SU-DHL-6 (cell line): ENCODE measurements at regions not wholly inside any gene's neighbourhood (a gene's known extent, or its start where the extent isn't known, plus 50 kb on each side); places are given as distances from the start of the nearest gene placed in this dataset.

ENCODE experiments used
- H2AFZ ChIP-seq: fragments of 200-600 bp; sonication (generic); 2 replicates; pipeline ENCODE4 v1.6.1; 2014; ENCODE audit warnings: low read depth, mild to moderate bottlenecking, moderate library complexity, mixed read lengths, antibody characterized with exemption, low read length; ENCODE audit not compliant: severe bottlenecking
- H3F3A ChIP-seq: fragments of 200-600 bp; shearing (Covaris generic); 2 replicates; pipeline ENCODE4 v1.6.0; 2016; ENCODE audit warnings: antibody characterized with exemption, mild to moderate bottlenecking; ENCODE audit not compliant: insufficient read depth
- H3K27ac ChIP-seq: fragments of 200-600 bp; sonication (generic); 2 replicates; pipeline ENCODE4 v1.5.1; 2016; ENCODE audit warnings: low read depth, mild to moderate bottlenecking, low read length, moderate library complexity, mixed read lengths
- H3K27me3 ChIP-seq: fragments of 200-600 bp; sonication (generic), shearing (Covaris generic); 2 replicates; pipeline ENCODE4 v1.6.0; 2014; ENCODE audit warnings: mild to moderate bottlenecking, low read length
- H3K36me3 ChIP-seq: fragments of 200-600 bp; sonication (generic); 2 replicates; pipeline ENCODE4 v1.6.1; 2014; ENCODE audit warnings: mild to moderate bottlenecking, low read length, mixed read lengths
- H3K4me2 ChIP-seq: fragments of 300-600, 200-600 bp; shearing (Covaris generic), sonication (generic); 2 replicates; pipeline ENCODE4 v1.6.0; 2014; ENCODE audit warnings: low read length, low read depth, mild to moderate bottlenecking; ENCODE audit not compliant: poor library complexity, severe bottlenecking
- H3K4me3 ChIP-seq: fragments of 200-600 bp; sonication (generic); 2 replicates; pipeline ENCODE4 v1.5.1; 2014; ENCODE audit warnings: antibody characterized with exemption, low read length, mild to moderate bottlenecking, mixed read lengths; ENCODE audit not compliant: insufficient read depth, poor library complexity, severe bottlenecking
- H3K79me2 ChIP-seq: fragments of 200-600 bp; sonication (generic); 2 replicates; pipeline ENCODE4 v1.6.1; 2014; ENCODE audit warnings: mild to moderate bottlenecking, low read length, moderate library complexity; ENCODE audit not compliant: insufficient read depth
- H3K9ac ChIP-seq: fragments of 200-600 bp; sonication (generic); 2 replicates; pipeline ENCODE4 v1.7.0; 2014; ENCODE audit warnings: mild to moderate bottlenecking, low read length
- H3K9me2 ChIP-seq: fragments of 200-600 bp; sonication (generic); replicated peaks from 2 replicates; pipeline ENCODE4 v1.6.1; 2014; ENCODE audit warnings: low read length; ENCODE audit not compliant: insufficient read depth
- H3K9me3 ChIP-seq: fragments of 200-600 bp; sonication (generic); 2 replicates; pipeline ENCODE4 v1.6.1; 2014; ENCODE audit warnings: low read length, mixed read lengths; ENCODE audit not compliant: insufficient read depth
- H4K20me1 ChIP-seq: fragments of 200-600 bp; sonication (generic); 2 replicates; pipeline ENCODE4 v1.6.1; 2014; ENCODE audit warnings: low read depth, mild to moderate bottlenecking, antibody characterized with exemption, low read length, moderate library complexity, mixed read lengths
- CTCF ChIP-seq: fragments of 200-600 bp; sonication (generic); IDR thresholded peaks from one replicate; pipeline ENCODE4 v1.5.1; 2017; ENCODE audit warnings: antibody characterized with exemption, mild to moderate bottlenecking, low read length, moderate library complexity; ENCODE audit not compliant: insufficient read depth, poor library complexity, severe bottlenecking
- EZH2phosphoT487 ChIP-seq: fragments of 200-600 bp; sonication (generic), shearing (Covaris generic); conservative IDR thresholded peaks from 2 replicates; pipeline ENCODE4 v1.6.1; 2018; ENCODE audit warnings: mild to moderate bottlenecking, antibody characterized with exemption, low read length, moderate library complexity, mixed read lengths

GRCh38 chr11:95717314-95717713 lies 72.3 kb downstream of the FAM76B start:
- Histone ChIP-seq H3K9me2 (no peaks in the 10 kb centered on the region), H3K27ac (no peak overlapping the region), H3K4me2 (no peak overlapping the region), H3K36me3 (no peaks in the 10 kb centered on the region), H4K20me1 (no peaks in the 10 kb centered on the region), H3K4me3 (no peak overlapping the region), H3K79me2 (no peaks in the 10 kb centered on the region), H3K27me3 (no peaks in the 10 kb centered on the region), H2AFZ (no peak overlapping the region), H3K9me3 (no peaks in the 10 kb centered on the region), H3F3A (no peaks in the 10 kb centered on the region), H3K9ac (no peak overlapping the region)
- TF ChIP-seq CTCF, result no peak
- TF ChIP-seq EZH2phosphoT487, result no peak

GRCh38 chr11:95716266-95716665 lies 73.3 kb downstream of the FAM76B start:
- Histone ChIP-seq H3K79me2 (no peaks in the 10 kb centered on the region), H3K4me3 (no peak overlapping the region), H3K4me2 (peak overlapping the region; percentile 29), H3K9ac (no peak overlapping the region), H2AFZ (no peak overlapping the region), H3K36me3 (no peaks in the 10 kb centered on the region), H3K27ac (peak overlapping the region; percentile 46), H3F3A (no peaks in the 10 kb centered on the region), H4K20me1 (no peaks in the 10 kb centered on the region), H3K9me2 (no peaks in the 10 kb centered on the region), H3K27me3 (no peaks in the 10 kb centered on the region), H3K9me3 (no peaks in the 10 kb centered on the region)
- TF ChIP-seq EZH2phosphoT487, result no peak
- TF ChIP-seq CTCF, result no peak

GRCh38 chr11:95715777-95716241 lies 73.8 kb downstream of the FAM76B start:
- H3K27ac ChIP-seq, result peak overlapping the region; percentile 51
- peak overlapping the region; percentile 29 for H3K4me2 ChIP-seq
- H3K9me2 ChIP-seq, result no peaks in the 10 kb centered on the region
- no peaks in the 10 kb centered on the region for H3K79me2 ChIP-seq
- no peaks in the 10 kb centered on the region for H3K36me3 ChIP-seq
- H4K20me1 ChIP-seq, result no peaks in the 10 kb centered on the region
- TF ChIP-seq EZH2phosphoT487 (no peak), CTCF (no peak)
- H3K9me3 ChIP-seq, result no peaks in the 10 kb centered on the region
- H3K9ac ChIP-seq, result no peak overlapping the region
- no peak overlapping the region for H2AFZ ChIP-seq
- no peaks in the 10 kb centered on the region for H3F3A ChIP-seq
- no peaks in the 10 kb centered on the region for H3K27me3 ChIP-seq
- no peak overlapping the region for H3K4me3 ChIP-seq
